ENCODE measurements at regions not wholly inside any gene's neighbourhood (a gene's known extent, or its start where the extent isn't known, plus 50 kb on each side); places are given as distances from the start of the nearest gene placed in this dataset.

DNA sequence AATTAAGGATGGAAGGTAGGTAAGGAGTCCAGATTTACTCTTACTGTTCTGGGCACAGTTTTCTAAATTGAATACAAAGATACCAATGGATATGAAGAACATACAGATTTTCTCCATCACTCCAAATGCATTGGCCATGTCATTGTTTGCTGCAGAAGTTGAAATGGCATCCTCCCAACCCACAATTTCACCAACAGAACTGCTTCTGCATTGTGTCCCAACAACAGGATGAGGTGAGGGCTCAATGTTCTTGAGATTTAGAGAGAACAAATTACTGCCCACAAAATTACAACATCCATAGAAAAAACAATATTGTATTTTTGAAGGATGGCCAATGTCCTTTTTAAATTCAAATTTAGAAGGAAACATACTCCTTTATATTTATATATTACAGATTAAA is 88.9 kb downstream of the NUDT12 start:
- DNase-seq (ENCODE audit: low read depth): peak; percentile 52
- no peak overlapping the region for H3K4me3 ChIP-seq (ENCODE audit: control insufficient read depth, low read depth, low read length)
- TF ChIP-seq CTCF (conservative IDR thresholded peaks at IDR 0.05; ENCODE audit: control insufficient read depth, insufficient read depth, low read depth, low read length): no peak

- peak; percentile 65 for DNase-seq (ENCODE audit: low read depth)
- H3K4me3 ChIP-seq (ENCODE audit: control insufficient read depth, low read depth, low read length): no peak overlapping the region
- TF ChIP-seq CTCF (conservative IDR thresholded peaks at IDR 0.05; ENCODE audit: control insufficient read depth, insufficient read depth, low read depth, low read length): no peak
Measured at GRCh38 chr5:103472830-103473229, 89.8 kb downstream of the NUDT12 start.

DNA sequence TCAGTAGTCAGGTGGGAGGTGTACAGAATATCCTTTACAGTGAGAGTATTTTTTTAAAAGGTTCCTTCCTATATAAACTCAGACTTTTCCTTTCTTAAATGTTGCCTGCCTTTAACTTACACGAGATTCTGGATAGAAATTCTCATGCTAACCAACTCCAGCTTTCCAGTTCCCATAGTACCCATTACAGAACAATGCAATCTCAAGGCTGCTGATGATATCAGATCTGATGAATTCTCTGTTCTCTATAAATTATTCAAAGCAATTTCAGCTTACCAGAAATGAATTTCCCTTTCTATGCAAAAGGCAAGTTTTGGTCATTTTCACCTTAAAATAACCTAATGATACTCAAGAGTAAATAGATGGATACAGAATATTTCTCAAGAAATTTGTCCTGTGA is 90.3 kb downstream of the NUDT12 start:
- H3K4me3 ChIP-seq (ENCODE audit: control insufficient read depth, low read depth, low read length): no peak overlapping the region
- DNase-seq (ENCODE audit: low read depth): no peak
- TF ChIP-seq CTCF (conservative IDR thresholded peaks at IDR 0.05; ENCODE audit: control insufficient read depth, insufficient read depth, low read depth, low read length): no peak

DNA sequence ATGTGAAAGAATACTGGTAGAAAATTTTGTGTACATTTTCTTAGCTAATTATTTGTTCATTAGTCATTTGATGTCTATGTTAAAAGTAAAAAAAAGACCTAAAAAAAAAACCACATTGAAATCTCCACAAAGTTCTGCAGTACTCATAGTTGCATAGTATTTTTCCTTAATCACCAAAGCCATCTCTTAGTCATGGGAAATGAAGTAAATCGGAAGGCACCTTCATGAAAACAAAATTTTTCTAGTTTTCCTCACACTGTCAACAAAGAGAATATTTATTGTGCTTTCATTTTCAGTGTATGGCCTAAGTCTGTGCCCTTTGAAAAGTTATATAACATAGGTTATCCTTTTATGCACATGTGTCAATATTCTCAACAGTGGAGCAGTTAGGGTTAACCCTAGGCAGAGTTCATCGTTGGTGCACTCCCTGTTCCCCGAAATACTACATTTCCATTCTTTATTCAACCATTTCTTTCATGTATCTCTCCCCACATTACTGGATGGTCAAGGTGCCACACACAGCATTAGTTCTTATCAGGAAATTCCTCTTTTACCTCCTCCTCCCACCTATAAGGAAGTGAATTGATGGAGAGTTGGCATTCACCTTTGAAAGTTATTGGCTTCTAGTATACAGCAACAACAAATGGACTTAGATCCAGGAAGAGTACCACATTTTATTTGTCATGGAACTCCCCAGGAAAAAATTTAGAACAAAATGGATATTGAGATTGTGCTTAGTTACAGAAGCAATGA is 93.1 kb downstream of the NUDT12 start:
- TF ChIP-seq CTCF (conservative IDR thresholded peaks at IDR 0.05; ENCODE audit: control insufficient read depth, insufficient read depth, low read depth, low read length): no peak
- no peak overlapping the region for H3K4me3 ChIP-seq (ENCODE audit: control insufficient read depth, low read depth, low read length)

DNA sequence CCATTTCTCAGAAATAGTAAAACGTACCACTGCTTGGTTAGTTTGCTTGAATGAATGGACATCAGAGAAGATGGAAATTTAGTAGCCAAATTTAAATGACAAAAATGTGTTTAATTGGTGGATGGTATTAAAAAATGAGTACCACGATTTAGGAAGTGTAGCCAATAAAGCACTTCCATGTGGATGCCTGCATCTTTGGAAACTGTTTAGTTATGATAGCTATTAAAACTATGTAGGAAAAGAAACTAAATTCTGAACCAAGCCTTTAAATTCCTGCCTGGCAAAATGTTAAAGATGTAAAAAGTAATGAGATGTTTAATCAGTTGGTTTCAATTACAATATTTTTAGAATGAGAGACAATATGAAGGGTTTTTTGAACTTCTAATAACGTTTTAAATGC is 94.8 kb downstream of the NUDT12 start:
- DNase-seq (ENCODE audit: low read depth): no peak
- TF ChIP-seq CTCF (conservative IDR thresholded peaks at IDR 0.05; ENCODE audit: control insufficient read depth, insufficient read depth, low read depth, low read length): no peak
- H3K4me3 ChIP-seq (ENCODE audit: control insufficient read depth, low read depth, low read length): no peak overlapping the region

More for the DNA sequence above, 93.1 kb downstream of the NUDT12 start:
- peak; percentile 40 for DNase-seq (ENCODE audit: low read depth)

DNA sequence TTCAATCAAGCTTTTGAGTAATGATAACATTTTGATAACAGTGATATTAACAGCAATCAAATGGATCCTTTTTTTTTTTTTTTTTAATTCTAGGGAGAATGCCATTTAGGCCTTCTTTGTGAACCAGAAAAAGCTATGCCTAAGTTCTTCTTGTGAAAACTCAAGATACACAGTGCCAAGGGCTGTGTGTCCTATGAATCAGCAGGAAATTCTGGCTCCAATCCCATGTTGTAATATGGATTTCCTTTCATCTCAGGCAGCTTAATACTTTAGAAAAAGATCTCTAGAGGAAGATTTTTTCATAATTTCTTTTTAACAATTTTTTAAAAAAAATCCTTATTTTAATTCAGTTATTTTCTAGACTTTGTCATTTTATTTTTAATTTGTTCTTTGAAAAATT is 96.1 kb downstream of the NUDT12 start:
- peak; percentile 85 for DNase-seq (ENCODE audit: low read depth)
- no peak for TF ChIP-seq CTCF (conservative IDR thresholded peaks at IDR 0.05; ENCODE audit: control insufficient read depth, insufficient read depth, low read depth, low read length)
- no peak overlapping the region for H3K4me3 ChIP-seq (ENCODE audit: control insufficient read depth, low read depth, low read length)

Data from fibroblast of mammary gland (primary cell).